CD4-positive, alpha-beta T cell (primary cell): ENCODE measurements at regions not wholly inside any gene's neighbourhood (a gene's known extent, or its start where the extent isn't known, plus 50 kb on each side); places are given as distances from the start of the nearest gene placed in this dataset.
"Not testable (repeated sequence)": the region's sequence is repeated elsewhere in the genome, so short reads cannot be mapped to it uniquely, and the experiment has no call there.

Source experiments
- ATAC-seq: fragments of 200-7000 bp; cut with Tn5 transposase; one replicate; pipeline ENCODE4 v1.10.0; 2022; ENCODE audit warnings: mild to moderate bottlenecking; ENCODE audit not compliant: poor library complexity
- CTCF ChIA-PET: fragments of 350-600 bp; sonication (Branson Sonifier 250); formaldehyde crosslinking; loops from one replicate; lab custom pipeline; 2021; ENCODE audit warnings: antibody characterized with exemption, inconsistent platforms; lab: Charles Lee
- POLR2A ChIA-PET: fragments of 350-600 bp; sonication (Branson Sonifier 250); formaldehyde crosslinking; loops from one replicate; lab custom pipeline; 2021; ENCODE audit warnings: antibody characterized with exemption, inconsistent platforms; lab: Charles Lee
- DNase-seq, 14 experiments: peaks; one replicate each; pipeline ENCODE4 v3.0.0-alpha.2; 2013 to 2020; ENCODE audit warnings: mixed read lengths in 2 of 14
- H3K27ac ChIP-seq, 2 donors: one replicate each; pipeline versions ENCODE4 v1.5.1 to v1.7.0; 2013; ENCODE audit warnings: low read length in 2 of 2, low read depth in 1 of 2, mild to moderate bottlenecking in 1 of 2
- H3K27me3 ChIP-seq, 2 experiments: 1 replicate in 1 of 2; 2 replicates in 1 of 2; pipeline versions ENCODE4 v1.6.1 to v1.7.0; 2013; ENCODE audit warnings: low read length in 2 of 2, control low read depth in 1 of 2, mild to moderate bottlenecking in 1 of 2, moderate library complexity in 1 of 2; ENCODE audit not compliant: insufficient read depth in 2 of 2, control insufficient read depth in 1 of 2
- H3K36me3 ChIP-seq: one replicate; pipeline ENCODE4 v1.6.1; 2013; ENCODE audit warnings: low read length, control low read depth; ENCODE audit not compliant: insufficient read depth
- H3K4me1 ChIP-seq: one replicate; pipeline ENCODE4 v1.6.1; 2013; ENCODE audit warnings: low read length, control low read depth; ENCODE audit not compliant: insufficient read depth
- H3K4me3 ChIP-seq: one replicate; pipeline ENCODE4 v1.5.1; 2013; ENCODE audit warnings: mild to moderate bottlenecking, low read length, moderate library complexity
- H3K9me3 ChIP-seq, 2 experiments: 1 replicate in 1 of 2; 2 replicates in 1 of 2; pipeline versions ENCODE4 v1.6.1 to v1.7.0; 2013; ENCODE audit warnings: low read length in 2 of 2, mild to moderate bottlenecking in 2 of 2, control low read depth in 1 of 2, moderate library complexity in 1 of 2; ENCODE audit not compliant: control insufficient read depth in 1 of 2, insufficient read depth in 1 of 2
- H3K27ac Mint-ChIP-seq: one replicate; pipeline ENCODE4 v1.8.0; 2020; ENCODE audit warnings: mixed read lengths
- H3K27me3 Mint-ChIP-seq: one replicate; pipeline ENCODE4 v1.8.0; 2021; ENCODE audit warnings: mixed read lengths
- H3K36me3 Mint-ChIP-seq: one replicate; pipeline ENCODE4 v1.8.0; 2021; ENCODE audit warnings: low read depth, mixed read lengths
- H3K4me1 Mint-ChIP-seq: one replicate; pipeline ENCODE4 v1.8.0; 2021; ENCODE audit warnings: low read depth, mixed read lengths
- H3K4me3 Mint-ChIP-seq: one replicate; pipeline ENCODE4 v1.8.0; 2020; ENCODE audit warnings: mild to moderate bottlenecking, mixed read lengths
- H3K9me3 Mint-ChIP-seq: one replicate; pipeline ENCODE4 v1.8.0; 2020; ENCODE audit warnings: mixed read lengths
- intact Hi-C, 2 experiments: fragments of 100-400 bp; cut with DNase I in 1 of 2; cut with micrococcal nuclease in 1 of 2; formaldehyde crosslinking; loops; one replicate each; pipeline versions ENCODE4 v1.15.1 to v1.9.0; 2023 to 2025; cut with DNase I, micrococcal nuclease
- TF ChIP-seq, protein P1 (sequence below): fragments of 200-600 bp; IDR thresholded peaks from one replicate; pipeline ENCODE4 v1.8.0; 2022; ENCODE audit warnings: antibody characterized with exemption, mild to moderate bottlenecking

DNA sequence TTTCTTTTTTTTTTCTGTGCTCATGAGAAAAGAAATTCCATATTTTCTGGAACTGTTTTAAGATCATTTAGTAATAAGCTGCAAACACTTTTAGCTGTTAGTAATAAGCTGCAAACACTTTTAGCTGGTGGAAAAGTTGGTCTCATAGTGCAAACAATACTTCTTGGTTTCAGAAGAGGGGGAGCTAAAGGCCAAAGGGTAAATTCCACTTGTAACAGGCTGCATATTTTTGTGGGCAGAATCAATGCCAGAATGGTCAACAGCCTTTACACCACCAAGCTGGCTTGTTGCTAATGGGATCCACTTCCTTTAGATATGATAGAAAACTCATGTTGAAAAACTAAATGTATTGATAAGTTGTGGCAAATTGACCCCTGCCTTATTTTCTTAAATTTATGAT is 356.8 kb downstream of the NR4A2 start:
- H3K4me3 Mint-ChIP-seq = no peak overlapping the region
- TF ChIP-seq, protein P1, sequence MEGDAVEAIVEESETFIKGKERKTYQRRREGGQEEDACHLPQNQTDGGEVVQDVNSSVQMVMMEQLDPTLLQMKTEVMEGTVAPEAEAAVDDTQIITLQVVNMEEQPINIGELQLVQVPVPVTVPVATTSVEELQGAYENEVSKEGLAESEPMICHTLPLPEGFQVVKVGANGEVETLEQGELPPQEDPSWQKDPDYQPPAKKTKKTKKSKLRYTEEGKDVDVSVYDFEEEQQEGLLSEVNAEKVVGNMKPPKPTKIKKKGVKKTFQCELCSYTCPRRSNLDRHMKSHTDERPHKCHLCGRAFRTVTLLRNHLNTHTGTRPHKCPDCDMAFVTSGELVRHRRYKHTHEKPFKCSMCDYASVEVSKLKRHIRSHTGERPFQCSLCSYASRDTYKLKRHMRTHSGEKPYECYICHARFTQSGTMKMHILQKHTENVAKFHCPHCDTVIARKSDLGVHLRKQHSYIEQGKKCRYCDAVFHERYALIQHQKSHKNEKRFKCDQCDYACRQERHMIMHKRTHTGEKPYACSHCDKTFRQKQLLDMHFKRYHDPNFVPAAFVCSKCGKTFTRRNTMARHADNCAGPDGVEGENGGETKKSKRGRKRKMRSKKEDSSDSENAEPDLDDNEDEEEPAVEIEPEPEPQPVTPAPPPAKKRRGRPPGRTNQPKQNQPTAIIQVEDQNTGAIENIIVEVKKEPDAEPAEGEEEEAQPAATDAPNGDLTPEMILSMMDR = no peak
- ATAC-seq (no peak), DNase-seq (no peak)
- no peaks in the 10 kb centered on the region for H3K4me1 Mint-ChIP-seq
- no peaks in the 10 kb centered on the region for H3K36me3 ChIP-seq
- no peaks in the 10 kb centered on the region for H3K36me3 Mint-ChIP-seq
- intact Hi-C loops = no loop called here
- CTCF ChIA-PET = no interaction called here
- H3K27me3 ChIP-seq = no peaks in the 10 kb centered on the region
- H3K4me3 ChIP-seq = no peak overlapping the region
- POLR2A ChIA-PET = no interaction called here
- H3K27ac Mint-ChIP-seq = no peak overlapping the region
- H3K9me3 Mint-ChIP-seq = no peaks in the 10 kb centered on the region
- no peaks in the 10 kb centered on the region for H3K27me3 Mint-ChIP-seq
- H3K27ac ChIP-seq = no peak overlapping the region
- no peaks in the 10 kb centered on the region for H3K4me1 ChIP-seq
- no peaks in the 10 kb centered on the region for H3K9me3 ChIP-seq

DNA sequence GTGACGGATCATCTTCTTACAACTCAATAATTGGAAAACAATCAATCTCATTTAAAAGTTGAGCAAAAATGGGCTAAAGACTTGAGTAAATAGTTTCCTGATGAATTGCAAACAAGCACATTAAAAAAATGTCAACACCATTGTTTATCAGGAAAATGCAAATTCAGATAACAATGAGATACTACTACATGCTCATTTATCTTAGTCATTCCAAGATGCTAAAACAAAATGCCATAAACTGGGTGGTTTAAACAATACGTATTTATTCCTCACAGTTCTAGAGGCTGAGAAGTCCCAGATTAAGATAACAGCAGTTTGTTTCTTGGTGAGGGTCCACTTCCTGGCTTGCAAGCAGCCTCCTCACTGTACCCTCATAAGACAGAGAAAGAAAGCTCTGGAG is 359.6 kb downstream of the NR4A2 start:
- intact Hi-C loops = no loop called here
- POLR2A ChIA-PET = no interaction called here
- Mint-ChIP-seq H3K4me3 (no peak overlapping the region), H3K36me3 (no peaks in the 10 kb centered on the region), H3K9me3 (no peaks in the 10 kb centered on the region), H3K27ac (no peak overlapping the region), H3K4me1 (no peaks in the 10 kb centered on the region), H3K27me3 (no peaks in the 10 kb centered on the region)
- CTCF ChIA-PET = interaction anchor here (0.5 to 0.7 kb wide), 3 partner anchors 41 to 614 kb away, joined by 3 read pairs; no protein-coding TSS in a partner anchor
- DNase-seq (no peak), ATAC-seq (no peak)
- Histone ChIP-seq H3K9me3 (no peaks in the 10 kb centered on the region), H3K4me1 (no peaks in the 10 kb centered on the region), H3K27me3 (no peaks in the 10 kb centered on the region), H3K27ac (no peak overlapping the region), H3K4me3 (no peak overlapping the region), H3K36me3 (no peaks in the 10 kb centered on the region)
- TF ChIP-seq, protein P1 = no peak

DNA sequence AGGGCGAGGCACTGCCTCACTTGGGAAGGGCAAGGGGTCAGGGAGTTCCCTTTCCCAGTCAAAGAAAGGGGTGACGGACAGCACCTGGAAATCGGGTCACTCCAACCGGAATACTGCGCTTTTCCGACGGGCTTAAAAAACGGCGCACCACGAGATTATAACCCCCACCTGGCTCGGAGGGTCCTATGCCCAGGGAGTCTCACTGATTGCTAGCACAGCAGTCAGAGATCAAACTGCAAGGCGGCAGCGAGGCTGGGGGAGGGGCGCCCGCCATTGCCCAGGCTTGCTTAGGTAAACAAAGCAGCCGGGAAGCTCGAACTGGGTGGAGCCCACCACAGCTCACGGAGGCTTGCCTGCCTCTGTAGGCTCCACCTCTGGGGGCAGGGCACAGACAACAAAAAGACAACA is 366.5 kb downstream of the NR4A2 start:
- H3K9me3 Mint-ChIP-seq, H3K27me3 ChIP-seq, CTCF ChIA-PET, H3K27me3 Mint-ChIP-seq, H3K9me3 ChIP-seq, H3K4me3 Mint-ChIP-seq, H3K36me3 Mint-ChIP-seq, H3K4me1 Mint-ChIP-seq, intact Hi-C loops, POLR2A ChIA-PET, H3K4me1 ChIP-seq, H3K27ac ChIP-seq, ATAC-seq, H3K36me3 ChIP-seq, DNase-seq, H3K4me3 ChIP-seq, H3K27ac Mint-ChIP-seq: not testable (repeated sequence)

DNA sequence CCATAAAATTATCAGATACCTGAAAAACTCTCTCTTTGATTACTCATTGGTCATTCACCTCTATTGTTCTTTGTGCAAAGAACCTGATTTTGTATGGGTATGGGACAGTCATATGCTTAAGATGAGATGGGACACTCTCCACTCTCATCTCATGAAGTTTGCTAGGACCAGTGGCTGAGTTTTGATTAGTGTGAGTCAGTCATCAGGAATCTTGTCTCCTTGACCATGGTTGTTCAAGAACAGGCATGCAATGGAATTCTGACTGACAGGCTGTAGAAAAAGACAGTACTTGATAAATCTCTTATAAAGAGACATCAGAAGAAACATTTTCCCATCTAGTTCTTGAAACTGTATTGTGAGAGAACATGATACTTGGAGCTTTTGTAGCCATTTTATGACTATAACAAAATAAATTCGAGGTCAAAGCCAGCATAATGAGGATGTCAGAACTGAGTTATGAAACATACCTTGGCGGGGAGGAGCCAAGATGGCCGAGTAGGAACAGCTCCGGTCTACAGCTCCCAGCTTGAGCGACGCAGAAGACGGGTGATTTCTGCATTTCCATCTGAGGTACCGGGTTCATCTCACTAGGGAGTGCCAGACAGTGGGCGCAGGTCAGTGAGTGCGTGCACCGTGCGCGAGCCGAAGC is 367.0 kb downstream of the NR4A2 start:
- ATAC-seq (no peak), DNase-seq (no peak)
- no peak overlapping the region for H3K27ac ChIP-seq
- no peaks in the 10 kb centered on the region for H3K36me3 Mint-ChIP-seq
- no peaks in the 10 kb centered on the region for H3K27me3 ChIP-seq
- no peaks in the 10 kb centered on the region for H3K9me3 ChIP-seq
- no peaks in the 10 kb centered on the region for H3K4me1 ChIP-seq
- H3K27me3 Mint-ChIP-seq = no peaks in the 10 kb centered on the region
- no peak overlapping the region for H3K4me3 ChIP-seq
- ChIA-PET POLR2A (no interaction called here), CTCF (no interaction called here)
- no peak overlapping the region for H3K27ac Mint-ChIP-seq
- no peaks in the 10 kb centered on the region for H3K36me3 ChIP-seq
- H3K4me1 Mint-ChIP-seq = no peaks in the 10 kb centered on the region
- H3K4me3 Mint-ChIP-seq = no peak overlapping the region
- TF ChIP-seq, protein P1 = no peak
- intact Hi-C loops = no loop called here
- no peaks in the 10 kb centered on the region for H3K9me3 Mint-ChIP-seq
